M059J (cell line): ENCODE measurements at regions not wholly inside any gene's neighbourhood (a gene's known extent, or its start where the extent isn't known, plus 50 kb on each side); places are given as distances from the start of the nearest gene placed in this dataset.

Experiments
- DNase-seq: peaks from one replicate; pipeline ENCODE4 v3.0.0-alpha.2; 2012; ENCODE audit warnings: low read depth

GRCh38 chr18:64331419-64331818 is 182.5 kb upstream of the LINC00305 start:
- DNase-seq = no peak

- DNase-seq = no peak
Measured at GRCh38 chr18:64330931-64331330, 182.0 kb upstream of the LINC00305 start.

GRCh38 chr18:64330161-64330560 is 181.3 kb upstream of the LINC00305 start:
- DNase-seq = no peak

GRCh38 chr18:64322189-64322588 is 173.3 kb upstream of the LINC00305 start:
- DNase-seq = no peak

GRCh38 chr18:64318547-64318946 is 169.7 kb upstream of the LINC00305 start:
- DNase-seq = no peak

GRCh38 chr18:64311859-64312258 is 163.0 kb upstream of the LINC00305 start:
- DNase-seq = no peak

- DNase-seq = no peak
Measured at GRCh38 chr18:64295839-64296238, 147.0 kb upstream of the LINC00305 start.

GRCh38 chr18:64294967-64295366 is 146.1 kb upstream of the LINC00305 start:
- DNase-seq = no peak

- DNase-seq = no peak
Measured at GRCh38 chr18:64288432-64288831, 139.5 kb upstream of the LINC00305 start.

GRCh38 chr18:64287926-64288325 is 139.0 kb upstream of the LINC00305 start:
- no peak for DNase-seq

- DNase-seq = no peak
Measured at GRCh38 chr18:64283059-64283458, 134.2 kb upstream of the LINC00305 start.

GRCh38 chr18:64278026-64278425 is 129.1 kb upstream of the LINC00305 start:
- no peak for DNase-seq

GRCh38 chr18:64276311-64277090 is 127.6 kb upstream of the LINC00305 start:
- DNase-seq = no peak

GRCh38 chr18:64275593-64276300 is 126.9 kb upstream of the LINC00305 start:
- DNase-seq = no peak

GRCh38 chr18:64273724-64274123 is 124.8 kb upstream of the LINC00305 start:
- DNase-seq = no peak

GRCh38 chr18:64271975-64272659 is 123.2 kb upstream of the LINC00305 start:
- no peak for DNase-seq

GRCh38 chr18:64271246-64271645 is 122.4 kb upstream of the LINC00305 start:
- no peak for DNase-seq

- DNase-seq = no peak
Measured at GRCh38 chr18:64270608-64271007, 121.7 kb upstream of the LINC00305 start.

- DNase-seq = no peak
Measured at GRCh38 chr18:64270121-64270520, 121.2 kb upstream of the LINC00305 start.

- no peak for DNase-seq
Measured at GRCh38 chr18:64264171-64264570, 115.3 kb upstream of the LINC00305 start.

GRCh38 chr18:64260810-64261209 is 111.9 kb upstream of the LINC00305 start:
- no peak for DNase-seq

- no peak for DNase-seq
Measured at GRCh38 chr18:64259871-64260270, 111.0 kb upstream of the LINC00305 start.
